Rectal smooth muscle tissue (tissue), 1 donor: ENCODE measurements at regions not wholly inside any gene's neighbourhood (a gene's known extent, or its start where the extent isn't known, plus 50 kb on each side); places are given as distances from the start of the nearest gene placed in this dataset.
"Not testable (repeated sequence)": the region's sequence is repeated elsewhere in the genome, so short reads cannot be mapped to it uniquely, and the experiment has no call there.

ENCODE experiments used
- H3K27ac ChIP-seq: one replicate; pipeline ENCODE4 v1.7.0; 2013; ENCODE audit warnings: low read depth, low read length, inconsistent platforms
- H3K27me3 ChIP-seq: one replicate; pipeline ENCODE4 v1.7.0; 2013; ENCODE audit warnings: low read length; ENCODE audit not compliant: control insufficient read depth, insufficient read depth
- H3K36me3 ChIP-seq: one replicate; pipeline ENCODE4 v1.7.0; 2013; ENCODE audit warnings: low read length; ENCODE audit not compliant: control insufficient read depth, insufficient read depth
- H3K4me1 ChIP-seq: one replicate; pipeline ENCODE4 v1.7.0; 2013; ENCODE audit warnings: low read length; ENCODE audit not compliant: control insufficient read depth, insufficient read depth
- H3K4me3 ChIP-seq: one replicate; pipeline ENCODE4 v1.7.0; 2013; ENCODE audit warnings: low read length
- H3K9ac ChIP-seq: one replicate; pipeline ENCODE4 v1.7.0; 2013; ENCODE audit warnings: low read length

- Histone ChIP-seq H3K4me3 (no peak overlapping the region), H3K27me3 (no peaks in the 10 kb centered on the region), H3K4me1 (no peaks in the 10 kb centered on the region), H3K9ac (no peak overlapping the region), H3K27ac (no peak overlapping the region), H3K36me3 (no peaks in the 10 kb centered on the region)
Observed at GRCh38 chr2:163944347-163944737, 208.5 kb upstream of the FIGN start.

- Histone ChIP-seq H3K4me3 (no peak overlapping the region), H3K27me3 (no peaks in the 10 kb centered on the region), H3K9ac (no peak overlapping the region), H3K36me3 (no peaks in the 10 kb centered on the region), H3K27ac (no peak overlapping the region), H3K4me1 (no peaks in the 10 kb centered on the region)
Observed at GRCh38 chr2:163943403-163944346, 207.9 kb upstream of the FIGN start.

- H3K4me3 ChIP-seq, result no peak overlapping the region
- H3K9ac ChIP-seq, result no peak overlapping the region
- H3K27ac ChIP-seq, result no peak overlapping the region
- no peaks in the 10 kb centered on the region for H3K27me3 ChIP-seq
- no peaks in the 10 kb centered on the region for H3K4me1 ChIP-seq
- H3K36me3 ChIP-seq, result no peaks in the 10 kb centered on the region
Observed at GRCh38 chr2:163934131-163934530, 198.3 kb upstream of the FIGN start.

- H3K4me3 ChIP-seq, result no peak overlapping the region
- no peak overlapping the region for H3K9ac ChIP-seq
- H3K27ac ChIP-seq, result no peak overlapping the region
Observed at GRCh38 chr2:163919717-163920116, 183.9 kb upstream of the FIGN start.

GRCh38 chr2:163914486-163914885 is 178.7 kb upstream of the FIGN start:
- not testable (repeated sequence) for H3K4me1 ChIP-seq, H3K9ac ChIP-seq, H3K4me3 ChIP-seq, H3K27ac ChIP-seq, H3K27me3 ChIP-seq, H3K36me3 ChIP-seq

More at GRCh38 chr2:163919717-163920116, 183.9 kb upstream of the FIGN start:
- Histone ChIP-seq H3K4me1 (no peaks in the 10 kb centered on the region), H3K36me3 (no peaks in the 10 kb centered on the region), H3K27me3 (no peaks in the 10 kb centered on the region)

GRCh38 chr2:163913532-163913944 is 177.7 kb upstream of the FIGN start:
- not testable (repeated sequence) for H3K4me3 ChIP-seq, H3K27ac ChIP-seq, H3K4me1 ChIP-seq, H3K36me3 ChIP-seq, H3K9ac ChIP-seq, H3K27me3 ChIP-seq

GRCh38 chr2:163909411-163910080 is 173.7 kb upstream of the FIGN start:
- no peak overlapping the region for H3K9ac ChIP-seq
- no peaks in the 10 kb centered on the region for H3K36me3 ChIP-seq
- no peak overlapping the region for H3K4me3 ChIP-seq
- H3K27me3 ChIP-seq, result no peaks in the 10 kb centered on the region
- no peaks in the 10 kb centered on the region for H3K4me1 ChIP-seq
- no peak overlapping the region for H3K27ac ChIP-seq

- Histone ChIP-seq H3K27ac (no peak overlapping the region), H3K4me3 (no peak overlapping the region), H3K9ac (no peak overlapping the region), H3K27me3 (no peaks in the 10 kb centered on the region), H3K4me1 (no peaks in the 10 kb centered on the region), H3K36me3 (no peaks in the 10 kb centered on the region)
Observed at GRCh38 chr2:163906410-163906809, 170.6 kb upstream of the FIGN start.

GRCh38 chr2:163897799-163898198 is 162.0 kb upstream of the FIGN start:
- H3K27me3 ChIP-seq, result no peaks in the 10 kb centered on the region
- no peak overlapping the region for H3K27ac ChIP-seq
- no peak overlapping the region for H3K4me3 ChIP-seq
- H3K9ac ChIP-seq, result no peak overlapping the region
- H3K4me1 ChIP-seq, result no peaks in the 10 kb centered on the region
- no peaks in the 10 kb centered on the region for H3K36me3 ChIP-seq

GRCh38 chr2:163893444-163893843 is 157.6 kb upstream of the FIGN start:
- H3K9ac ChIP-seq, H3K36me3 ChIP-seq, H3K4me3 ChIP-seq, H3K4me1 ChIP-seq, H3K27ac ChIP-seq, H3K27me3 ChIP-seq: not testable (repeated sequence)

GRCh38 chr2:163888591-163888990 is 152.8 kb upstream of the FIGN start:
- Histone ChIP-seq H3K27ac (no peak overlapping the region), H3K4me1 (no peaks in the 10 kb centered on the region), H3K27me3 (no peaks in the 10 kb centered on the region), H3K9ac (no peak overlapping the region), H3K36me3 (no peaks in the 10 kb centered on the region), H3K4me3 (no peak overlapping the region)

- H3K27me3 ChIP-seq, result no peaks in the 10 kb centered on the region
- no peak overlapping the region for H3K4me3 ChIP-seq
- no peak overlapping the region for H3K9ac ChIP-seq
- H3K36me3 ChIP-seq, result no peaks in the 10 kb centered on the region
- no peaks in the 10 kb centered on the region for H3K4me1 ChIP-seq
- no peak overlapping the region for H3K27ac ChIP-seq
Observed at GRCh38 chr2:163887182-163887581, 151.4 kb upstream of the FIGN start.

GRCh38 chr2:163884416-163884815 is 148.6 kb upstream of the FIGN start:
- Histone ChIP-seq H3K4me3 (no peak overlapping the region), H3K27me3 (no peaks in the 10 kb centered on the region), H3K27ac (no peak overlapping the region), H3K36me3 (no peaks in the 10 kb centered on the region), H3K4me1 (no peaks in the 10 kb centered on the region), H3K9ac (no peak overlapping the region)
